Adipocyte (in vitro differentiated cells): ENCODE measurements at regions not wholly inside any gene's neighbourhood (a gene's known extent, or its start where the extent isn't known, plus 50 kb on each side); places are given as distances from the start of the nearest gene placed in this dataset.
A peak's percentile ranks its signal among the peaks of the same experiment; 100 is the strongest.

Experiments
- DNase-seq: peaks from one replicate; pipeline ENCODE4 v3.0.0-alpha.2; 2015; ENCODE audit warnings: low read depth
- H3K27me3 ChIP-seq: replicated peaks from 2 replicates; pipeline ENCODE4 v1.7.0; 2013; ENCODE audit warnings: mild to moderate bottlenecking, low read length, moderate library complexity; ENCODE audit not compliant: control insufficient read depth, insufficient read depth
- H3K36me3 ChIP-seq: 2 replicates; pipeline ENCODE4 v1.7.0; 2013; ENCODE audit warnings: low read length, mild to moderate bottlenecking, moderate library complexity; ENCODE audit not compliant: control insufficient read depth, insufficient read depth, severe bottlenecking
- H3K4me1 ChIP-seq: 2 replicates; pipeline ENCODE4 v1.7.0; 2013; ENCODE audit warnings: mild to moderate bottlenecking, low read length, moderate library complexity; ENCODE audit not compliant: control insufficient read depth, insufficient read depth
- H3K4me3 ChIP-seq: 2 replicates; pipeline ENCODE4 v1.7.0; 2013; ENCODE audit warnings: mild to moderate bottlenecking, low read length, moderate library complexity
- H3K9ac ChIP-seq: 2 replicates; pipeline ENCODE4 v1.7.0; 2013; ENCODE audit warnings: mild to moderate bottlenecking, low read length, moderate library complexity
- H3K9me3 ChIP-seq: 2 replicates; pipeline ENCODE4 v1.7.0; 2013; ENCODE audit warnings: mild to moderate bottlenecking, low read length, moderate library complexity; ENCODE audit not compliant: control insufficient read depth

DNA sequence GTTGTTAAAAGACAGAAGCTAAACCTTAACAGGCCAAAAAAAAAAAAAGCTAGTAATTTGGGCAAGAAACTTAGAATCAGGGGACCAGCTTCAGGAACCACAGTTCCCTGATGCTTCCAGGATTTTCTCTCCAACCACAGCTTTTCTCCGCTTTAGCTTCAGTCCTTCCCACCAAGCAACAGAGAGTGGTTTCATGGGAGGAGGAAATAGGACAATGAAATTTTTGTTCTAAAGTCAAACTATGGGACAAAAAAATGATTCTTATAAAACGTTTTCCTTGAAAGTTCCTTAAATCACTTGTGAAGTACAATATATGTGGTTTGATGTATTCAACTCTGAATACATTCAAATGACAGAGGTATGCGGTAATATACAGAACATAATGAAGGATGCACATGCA is 71.0 kb upstream of the DHX15 start:
- H3K9me3 ChIP-seq, result no peaks in the 10 kb centered on the region
- no peak overlapping the region for H3K9ac ChIP-seq
- H3K27me3 ChIP-seq, result no peaks in the 10 kb centered on the region
- no peaks in the 10 kb centered on the region for H3K36me3 ChIP-seq
- peaks cover 38% of the 10 kb centered on the region for H3K4me1 ChIP-seq
- H3K4me3 ChIP-seq, result no peak overlapping the region
- no peak for DNase-seq

DNA sequence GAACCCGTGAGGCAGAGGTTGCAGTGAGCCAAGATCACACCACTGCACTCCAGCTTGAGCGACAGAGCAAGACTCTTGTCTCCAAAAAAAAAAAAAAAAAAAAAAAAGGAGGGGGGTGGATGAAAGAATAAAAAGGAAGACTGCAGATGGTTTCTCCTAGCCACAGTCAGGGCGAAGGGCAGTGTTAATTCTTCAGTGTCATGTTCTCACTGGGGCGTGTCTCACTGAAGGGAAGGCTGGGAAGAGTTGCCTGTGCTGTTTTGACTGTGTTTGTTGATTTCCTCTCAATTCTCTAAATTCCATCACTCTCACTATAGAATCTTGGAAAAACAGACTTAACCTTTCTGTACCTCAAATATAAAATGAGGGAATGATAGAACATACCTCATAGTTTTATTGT is 71.6 kb upstream of the DHX15 start:
- Histone ChIP-seq H3K27me3 (no peaks in the 10 kb centered on the region), H3K4me1 (peaks cover 38% of the 10 kb centered on the region), H3K4me3 (no peak overlapping the region), H3K9ac (no peak overlapping the region), H3K9me3 (no peaks in the 10 kb centered on the region), H3K36me3 (no peaks in the 10 kb centered on the region)
- DNase-seq, result peak; percentile 13

DNA sequence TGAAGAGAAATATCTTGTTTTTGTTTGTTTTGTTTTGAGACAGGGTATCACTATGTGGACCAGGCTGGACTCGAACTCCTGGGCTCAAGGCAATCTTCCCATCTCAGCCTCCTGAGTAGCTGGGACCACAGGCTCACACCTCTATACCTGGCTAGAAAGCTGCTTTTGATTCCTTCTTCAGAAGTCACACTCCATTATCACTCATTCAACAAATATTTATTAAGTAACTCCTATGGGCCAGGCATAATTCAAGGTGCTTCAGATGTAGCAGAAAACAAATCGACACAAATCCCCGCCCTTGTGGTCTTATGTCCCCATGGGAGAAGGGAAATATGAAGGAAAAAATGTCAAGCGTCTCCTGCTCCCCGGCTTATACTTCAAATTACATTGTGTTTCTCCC is 72.6 kb upstream of the DHX15 start:
- H3K9ac ChIP-seq, result no peak overlapping the region
- H3K36me3 ChIP-seq, result no peaks in the 10 kb centered on the region
- H3K4me3 ChIP-seq, result no peak overlapping the region
- no peaks in the 10 kb centered on the region for H3K9me3 ChIP-seq
- peaks cover 38% of the 10 kb centered on the region for H3K4me1 ChIP-seq
- no peak for DNase-seq
- H3K27me3 ChIP-seq, result no peaks in the 10 kb centered on the region

DNA sequence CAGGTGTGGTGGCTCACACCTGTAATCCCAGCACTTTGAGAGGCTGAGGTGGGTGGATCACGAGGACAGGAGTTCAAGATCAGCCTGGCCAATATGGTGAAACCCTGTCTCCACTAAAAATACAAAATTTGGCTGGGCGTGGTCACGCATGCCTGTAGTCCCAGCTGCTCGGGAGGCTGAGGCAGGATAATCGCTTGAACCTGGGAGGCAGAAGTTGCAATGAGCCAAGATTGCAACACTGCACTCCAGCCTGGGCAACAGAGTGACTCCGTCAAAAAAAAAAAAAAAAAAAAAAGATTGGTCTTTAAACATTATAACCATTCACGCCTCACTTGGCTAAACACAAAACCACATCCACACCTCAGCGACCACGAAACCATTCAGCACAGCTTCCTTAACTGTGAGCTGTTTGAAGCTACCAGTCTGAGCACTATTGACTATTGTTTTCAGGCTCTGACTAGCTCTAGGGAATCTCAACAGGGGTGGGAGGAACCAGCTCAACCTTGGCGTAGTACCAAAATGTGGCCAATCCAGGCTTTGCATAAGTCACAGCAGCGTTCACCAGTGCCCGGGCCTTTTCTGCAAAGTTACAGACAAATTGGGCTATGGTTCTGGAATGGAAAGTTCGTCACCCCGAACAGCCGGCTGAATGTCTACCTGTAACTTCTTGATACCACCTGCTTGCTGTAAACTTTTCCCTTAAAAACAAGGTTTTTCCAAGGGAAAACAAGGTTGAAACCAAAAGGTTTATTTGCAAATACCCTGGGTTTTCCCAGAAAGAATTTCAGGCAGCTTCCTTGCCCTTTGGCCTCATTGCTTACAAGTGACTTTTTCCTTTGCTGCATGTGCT is 73.6 kb upstream of the DHX15 start:
- Histone ChIP-seq H3K9ac (peak overlapping the region; percentile 58), H3K27me3 (no peaks in the 10 kb centered on the region), H3K36me3 (no peaks in the 10 kb centered on the region), H3K9me3 (no peaks in the 10 kb centered on the region), H3K4me1 (peaks cover 43% of the 10 kb centered on the region), H3K4me3 (no peak overlapping the region)
- DNase-seq, result peak; percentile 49

DNA sequence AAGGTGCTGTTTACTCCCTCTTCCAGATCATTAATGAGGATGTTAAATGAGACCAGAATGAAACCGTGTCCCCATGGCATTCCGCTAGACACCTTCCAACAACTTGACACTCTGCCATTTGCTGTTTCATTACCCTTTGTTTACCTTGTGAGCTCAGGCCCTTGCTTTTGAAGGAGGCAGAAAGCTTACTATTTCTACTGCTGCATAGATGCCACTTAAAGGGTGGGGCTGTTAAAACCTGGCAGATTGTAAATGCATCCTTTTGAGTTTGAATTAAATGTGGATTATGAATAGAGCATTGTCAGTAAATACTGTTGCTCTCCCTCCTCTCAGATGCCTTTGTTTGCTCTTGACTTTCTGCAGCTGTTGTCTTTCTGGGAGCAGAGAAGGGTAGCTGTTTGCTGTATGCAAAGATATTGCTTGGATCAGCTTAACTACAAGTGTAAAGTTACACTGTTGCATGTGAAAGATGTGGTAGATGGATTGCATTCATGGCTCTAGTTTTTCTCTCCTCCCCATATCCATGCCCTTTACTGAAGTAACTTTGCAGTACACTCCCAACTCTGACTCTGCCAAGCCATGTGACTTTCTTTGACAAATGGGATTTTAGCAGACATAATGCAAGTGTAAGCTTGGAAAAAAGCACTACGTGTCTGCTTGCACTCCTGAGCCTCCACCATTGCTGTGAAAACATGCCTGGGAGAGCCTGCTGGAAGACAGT is 75.0 kb upstream of the DHX15 start:
- H3K4me3 ChIP-seq, result no peak overlapping the region
- no peaks in the 10 kb centered on the region for H3K36me3 ChIP-seq
- no peaks in the 10 kb centered on the region for H3K9me3 ChIP-seq
- no peaks in the 10 kb centered on the region for H3K27me3 ChIP-seq
- peak; percentile 50 for DNase-seq
- H3K9ac ChIP-seq, result peak overlapping the region; percentile 58
- peaks cover 44% of the 10 kb centered on the region for H3K4me1 ChIP-seq

DNA sequence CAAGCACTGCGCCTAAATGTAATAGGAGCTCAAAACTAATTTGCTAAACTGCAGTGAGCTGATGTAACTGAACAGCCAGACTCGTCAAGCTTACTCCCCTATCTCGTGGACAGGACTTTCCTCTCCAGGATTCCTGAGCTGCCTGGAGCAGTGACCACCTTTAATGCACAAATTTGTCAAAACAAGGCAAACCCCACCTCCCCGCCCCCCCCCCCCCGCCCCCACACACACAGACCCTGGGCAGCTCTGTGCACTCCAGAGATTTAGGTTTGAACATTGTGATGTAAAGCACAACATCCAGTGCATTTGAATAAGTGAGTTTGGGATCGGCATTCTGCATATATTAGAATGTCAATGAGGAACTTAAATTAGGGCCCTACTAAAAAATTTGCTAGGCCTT is 77.7 kb upstream of the DHX15 start:
- peaks cover 41% of the 10 kb centered on the region for H3K4me1 ChIP-seq
- no peak for DNase-seq
- no peaks in the 10 kb centered on the region for H3K9me3 ChIP-seq
- no peaks in the 10 kb centered on the region for H3K27me3 ChIP-seq
- no peak overlapping the region for H3K9ac ChIP-seq
- no peak overlapping the region for H3K4me3 ChIP-seq
- no peaks in the 10 kb centered on the region for H3K36me3 ChIP-seq

DNA sequence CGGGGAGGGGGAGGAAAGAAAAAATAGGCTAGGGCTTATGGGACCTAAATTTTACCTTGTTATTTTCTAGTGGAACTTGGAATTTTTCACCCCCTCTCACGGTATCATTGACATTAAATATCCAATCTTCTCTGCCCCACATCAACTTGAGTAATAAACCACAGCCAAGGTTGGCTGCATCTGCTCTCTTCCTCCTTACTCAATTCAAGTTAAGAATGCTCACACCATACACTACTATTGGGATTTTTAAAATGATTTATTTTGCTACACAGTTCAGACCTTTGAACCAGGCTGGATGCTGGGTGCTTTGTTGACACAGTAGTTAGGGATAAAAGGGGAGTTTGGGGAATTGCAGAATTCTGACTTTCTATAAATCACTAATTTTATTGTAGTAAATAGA is 78.2 kb upstream of the DHX15 start:
- H3K27me3 ChIP-seq, result no peaks in the 10 kb centered on the region
- no peak for DNase-seq
- no peaks in the 10 kb centered on the region for H3K36me3 ChIP-seq

DNA sequence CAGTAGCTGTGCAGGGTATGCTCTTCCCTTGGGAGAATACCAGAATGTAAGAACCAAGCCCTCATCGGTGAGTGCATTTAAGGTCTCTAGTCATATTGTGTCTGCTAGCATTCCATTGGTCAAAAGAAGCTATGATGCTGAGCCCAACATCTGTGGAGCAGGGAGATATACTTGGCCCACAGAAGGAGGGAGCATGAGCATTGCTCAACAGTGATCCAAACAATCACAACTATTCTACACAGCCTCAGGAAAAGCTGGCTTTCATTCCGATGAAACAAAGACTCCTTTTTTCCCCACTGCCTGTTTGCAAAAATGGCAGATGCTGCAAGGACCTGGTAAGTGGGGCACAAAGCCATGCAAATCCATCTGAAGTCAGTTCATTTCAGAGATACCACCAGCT is 80.6 kb upstream of the DHX15 start:
- H3K9me3 ChIP-seq, result no peaks in the 10 kb centered on the region

More for the DNA sequence above, 78.2 kb upstream of the DHX15 start:
- Histone ChIP-seq H3K4me3 (no peak overlapping the region), H3K4me1 (peaks cover 40% of the 10 kb centered on the region), H3K9ac (no peak overlapping the region), H3K9me3 (no peaks in the 10 kb centered on the region)

DNA sequence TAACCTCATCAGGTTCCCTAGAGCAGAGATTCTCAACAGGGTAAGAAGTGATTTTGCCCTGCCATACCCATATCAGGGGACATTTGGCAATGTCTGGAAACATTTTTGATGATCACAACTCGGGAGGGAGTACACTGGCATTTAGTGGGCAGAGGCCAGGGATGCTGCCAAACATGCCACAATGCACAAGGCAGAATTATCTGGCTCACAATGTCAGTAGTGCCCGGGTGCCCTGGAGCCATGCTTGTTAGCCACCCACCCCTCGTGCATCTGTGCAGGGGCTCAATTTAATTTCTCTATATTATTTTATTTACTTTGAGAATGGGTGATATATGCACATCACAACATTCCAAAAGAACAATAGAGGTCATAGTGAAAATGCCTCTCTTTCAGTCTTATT is 82.0 kb upstream of the DHX15 start:
- no peaks in the 10 kb centered on the region for H3K9me3 ChIP-seq
- no peak overlapping the region for H3K9ac ChIP-seq
- H3K27me3 ChIP-seq, result no peaks in the 10 kb centered on the region
- H3K36me3 ChIP-seq, result no peaks in the 10 kb centered on the region
- H3K4me3 ChIP-seq, result no peak overlapping the region
- H3K4me1 ChIP-seq, result peaks cover 16% of the 10 kb centered on the region
- no peak for DNase-seq

More for the DNA sequence above, 80.6 kb upstream of the DHX15 start:
- Histone ChIP-seq H3K9ac (no peak overlapping the region), H3K4me1 (peaks cover 16% of the 10 kb centered on the region), H3K4me3 (no peak overlapping the region), H3K27me3 (no peaks in the 10 kb centered on the region), H3K36me3 (no peaks in the 10 kb centered on the region)
- peak; percentile 73 for DNase-seq

DNA sequence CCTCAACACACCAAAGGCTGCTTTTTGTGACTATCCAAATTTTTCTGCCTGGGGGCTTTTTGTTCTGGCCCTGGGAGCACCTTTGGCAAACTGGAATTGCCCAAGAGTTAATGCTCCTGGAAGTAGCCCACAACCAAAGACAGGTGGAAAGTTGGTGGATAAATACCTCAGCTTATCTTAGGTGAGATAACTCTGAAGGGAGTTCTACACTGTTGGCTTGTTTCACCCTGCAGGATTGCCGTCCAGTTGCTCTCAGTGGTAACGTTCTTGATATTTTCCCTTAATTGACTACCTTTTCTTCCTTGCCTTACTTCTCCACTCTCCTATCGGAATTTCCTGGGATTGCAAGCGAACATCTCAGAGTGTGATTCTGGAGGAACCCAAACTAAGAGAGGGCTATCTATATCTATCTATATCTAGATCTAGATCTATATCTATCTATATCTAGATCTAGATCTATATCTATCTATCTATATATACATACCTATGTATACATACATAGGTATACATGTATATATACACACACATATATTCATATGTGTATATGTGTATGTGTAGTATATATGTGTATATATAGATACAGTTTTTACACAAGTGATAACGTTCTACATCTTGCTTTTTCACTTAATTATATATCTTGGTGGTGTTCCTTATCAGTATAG is 82.6 kb upstream of the DHX15 start:
- no peaks in the 10 kb centered on the region for H3K36me3 ChIP-seq
- no peak overlapping the region for H3K9ac ChIP-seq

DNA sequence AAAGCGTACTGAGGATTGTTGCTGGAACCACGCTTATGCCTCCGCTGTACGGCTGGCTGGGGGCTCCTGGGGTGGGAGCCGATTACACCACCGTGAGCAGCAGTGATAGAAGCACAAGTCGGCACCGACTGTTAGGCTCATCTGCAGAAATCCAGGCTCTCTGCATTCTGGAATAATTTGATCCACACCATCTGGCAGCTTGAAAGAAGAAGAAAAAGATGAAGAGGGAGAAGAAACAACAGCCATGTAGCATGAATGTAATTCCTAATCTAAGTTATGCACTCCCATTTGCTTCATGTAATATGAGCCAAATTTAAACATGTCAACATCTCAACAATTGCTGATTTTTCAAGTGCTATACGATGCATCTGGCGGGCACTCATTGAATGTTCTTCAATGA is 84.6 kb upstream of the DHX15 start:
- no peak overlapping the region for H3K9ac ChIP-seq
- H3K9me3 ChIP-seq, result no peaks in the 10 kb centered on the region
- no peaks in the 10 kb centered on the region for H3K36me3 ChIP-seq
- no peak overlapping the region for H3K4me3 ChIP-seq
- peaks cover 10% of the 10 kb centered on the region for H3K4me1 ChIP-seq
- no peak for DNase-seq
- H3K27me3 ChIP-seq, result no peaks in the 10 kb centered on the region

More for the DNA sequence above, 82.6 kb upstream of the DHX15 start:
- DNase-seq, result no peak
- Histone ChIP-seq H3K4me1 (peaks cover 16% of the 10 kb centered on the region), H3K4me3 (no peak overlapping the region), H3K9me3 (no peaks in the 10 kb centered on the region), H3K27me3 (no peaks in the 10 kb centered on the region)
